ENCODE measurements at regions not wholly inside any gene's neighbourhood (a gene's known extent, or its start where the extent isn't known, plus 50 kb on each side); places are given as distances from the start of the nearest gene placed in this dataset.

DNA sequence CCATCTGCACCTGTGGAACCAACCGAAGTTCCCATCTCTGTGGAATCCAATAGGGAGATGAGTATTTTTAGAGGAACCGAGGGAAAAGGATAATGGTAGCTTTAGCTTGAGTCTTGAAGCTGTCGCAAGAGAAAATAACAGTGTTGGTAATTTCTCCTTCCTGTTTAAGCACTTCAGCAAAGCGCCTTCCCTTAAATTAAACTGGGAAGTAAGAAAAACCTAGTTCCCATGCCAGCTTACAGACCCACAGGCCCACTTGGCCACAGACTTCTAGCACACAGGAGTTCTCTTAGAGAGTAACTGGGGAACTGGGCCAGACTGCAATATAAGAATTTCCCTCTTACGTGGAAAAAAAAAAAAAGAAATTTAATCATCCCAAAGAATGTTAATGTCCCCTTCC is 223.8 kb downstream of the EFCAB11 start:
- TF ChIP-seq, protein P1, sequence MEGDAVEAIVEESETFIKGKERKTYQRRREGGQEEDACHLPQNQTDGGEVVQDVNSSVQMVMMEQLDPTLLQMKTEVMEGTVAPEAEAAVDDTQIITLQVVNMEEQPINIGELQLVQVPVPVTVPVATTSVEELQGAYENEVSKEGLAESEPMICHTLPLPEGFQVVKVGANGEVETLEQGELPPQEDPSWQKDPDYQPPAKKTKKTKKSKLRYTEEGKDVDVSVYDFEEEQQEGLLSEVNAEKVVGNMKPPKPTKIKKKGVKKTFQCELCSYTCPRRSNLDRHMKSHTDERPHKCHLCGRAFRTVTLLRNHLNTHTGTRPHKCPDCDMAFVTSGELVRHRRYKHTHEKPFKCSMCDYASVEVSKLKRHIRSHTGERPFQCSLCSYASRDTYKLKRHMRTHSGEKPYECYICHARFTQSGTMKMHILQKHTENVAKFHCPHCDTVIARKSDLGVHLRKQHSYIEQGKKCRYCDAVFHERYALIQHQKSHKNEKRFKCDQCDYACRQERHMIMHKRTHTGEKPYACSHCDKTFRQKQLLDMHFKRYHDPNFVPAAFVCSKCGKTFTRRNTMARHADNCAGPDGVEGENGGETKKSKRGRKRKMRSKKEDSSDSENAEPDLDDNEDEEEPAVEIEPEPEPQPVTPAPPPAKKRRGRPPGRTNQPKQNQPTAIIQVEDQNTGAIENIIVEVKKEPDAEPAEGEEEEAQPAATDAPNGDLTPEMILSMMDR (IDR thresholded peaks at IDR 0.05; ENCODE audit: insufficient read depth, low read depth, low read length), result no peak
- no peak for TF ChIP-seq EZH2 (IDR thresholded peaks at IDR 0.05; ENCODE audit: insufficient read depth, low read length)
